CD4-positive, alpha-beta T cell (primary cell): ENCODE measurements at regions not wholly inside any gene's neighbourhood (a gene's known extent, or its start where the extent isn't known, plus 50 kb on each side); places are given as distances from the start of the nearest gene placed in this dataset.

Experiments used
- ATAC-seq: fragments of 200-7000 bp; cut with Tn5 transposase; one replicate; pipeline ENCODE4 v1.10.0; 2022; ENCODE audit warnings: mild to moderate bottlenecking; ENCODE audit not compliant: poor library complexity
- CTCF ChIA-PET: fragments of 350-600 bp; sonication (Branson Sonifier 250); formaldehyde crosslinking; loops from one replicate; lab custom pipeline; 2021; ENCODE audit warnings: antibody characterized with exemption, inconsistent platforms; lab: Charles Lee
- POLR2A ChIA-PET: fragments of 350-600 bp; sonication (Branson Sonifier 250); formaldehyde crosslinking; loops from one replicate; lab custom pipeline; 2021; ENCODE audit warnings: antibody characterized with exemption, inconsistent platforms; lab: Charles Lee
- DNase-seq, 14 experiments: peaks; one replicate each; pipeline ENCODE4 v3.0.0-alpha.2; 2013 to 2020; ENCODE audit warnings: mixed read lengths in 2 of 14
- H3K27ac ChIP-seq, 2 donors: one replicate each; pipeline versions ENCODE4 v1.5.1 to v1.7.0; 2013; ENCODE audit warnings: low read length in 2 of 2, low read depth in 1 of 2, mild to moderate bottlenecking in 1 of 2
- H3K27me3 ChIP-seq, 2 experiments: 1 replicate in 1 of 2; 2 replicates in 1 of 2; pipeline versions ENCODE4 v1.6.1 to v1.7.0; 2013; ENCODE audit warnings: low read length in 2 of 2, control low read depth in 1 of 2, mild to moderate bottlenecking in 1 of 2, moderate library complexity in 1 of 2; ENCODE audit not compliant: insufficient read depth in 2 of 2, control insufficient read depth in 1 of 2
- H3K36me3 ChIP-seq: one replicate; pipeline ENCODE4 v1.6.1; 2013; ENCODE audit warnings: low read length, control low read depth; ENCODE audit not compliant: insufficient read depth
- H3K4me1 ChIP-seq: one replicate; pipeline ENCODE4 v1.6.1; 2013; ENCODE audit warnings: low read length, control low read depth; ENCODE audit not compliant: insufficient read depth
- H3K4me3 ChIP-seq: one replicate; pipeline ENCODE4 v1.5.1; 2013; ENCODE audit warnings: mild to moderate bottlenecking, low read length, moderate library complexity
- H3K9me3 ChIP-seq, 2 experiments: 1 replicate in 1 of 2; 2 replicates in 1 of 2; pipeline versions ENCODE4 v1.6.1 to v1.7.0; 2013; ENCODE audit warnings: low read length in 2 of 2, mild to moderate bottlenecking in 2 of 2, control low read depth in 1 of 2, moderate library complexity in 1 of 2; ENCODE audit not compliant: control insufficient read depth in 1 of 2, insufficient read depth in 1 of 2
- H3K27ac Mint-ChIP-seq: one replicate; pipeline ENCODE4 v1.8.0; 2020; ENCODE audit warnings: mixed read lengths
- H3K27me3 Mint-ChIP-seq: one replicate; pipeline ENCODE4 v1.8.0; 2021; ENCODE audit warnings: mixed read lengths
- H3K36me3 Mint-ChIP-seq: one replicate; pipeline ENCODE4 v1.8.0; 2021; ENCODE audit warnings: low read depth, mixed read lengths
- H3K4me1 Mint-ChIP-seq: one replicate; pipeline ENCODE4 v1.8.0; 2021; ENCODE audit warnings: low read depth, mixed read lengths
- H3K4me3 Mint-ChIP-seq: one replicate; pipeline ENCODE4 v1.8.0; 2020; ENCODE audit warnings: mild to moderate bottlenecking, mixed read lengths
- H3K9me3 Mint-ChIP-seq: one replicate; pipeline ENCODE4 v1.8.0; 2020; ENCODE audit warnings: mixed read lengths
- intact Hi-C, 2 experiments: fragments of 100-400 bp; cut with DNase I in 1 of 2; cut with micrococcal nuclease in 1 of 2; formaldehyde crosslinking; loops; one replicate each; pipeline versions ENCODE4 v1.15.1 to v1.9.0; 2023 to 2025; cut with DNase I, micrococcal nuclease
- TF ChIP-seq, protein P1 (sequence below): fragments of 200-600 bp; IDR thresholded peaks from one replicate; pipeline ENCODE4 v1.8.0; 2022; ENCODE audit warnings: antibody characterized with exemption, mild to moderate bottlenecking

DNA sequence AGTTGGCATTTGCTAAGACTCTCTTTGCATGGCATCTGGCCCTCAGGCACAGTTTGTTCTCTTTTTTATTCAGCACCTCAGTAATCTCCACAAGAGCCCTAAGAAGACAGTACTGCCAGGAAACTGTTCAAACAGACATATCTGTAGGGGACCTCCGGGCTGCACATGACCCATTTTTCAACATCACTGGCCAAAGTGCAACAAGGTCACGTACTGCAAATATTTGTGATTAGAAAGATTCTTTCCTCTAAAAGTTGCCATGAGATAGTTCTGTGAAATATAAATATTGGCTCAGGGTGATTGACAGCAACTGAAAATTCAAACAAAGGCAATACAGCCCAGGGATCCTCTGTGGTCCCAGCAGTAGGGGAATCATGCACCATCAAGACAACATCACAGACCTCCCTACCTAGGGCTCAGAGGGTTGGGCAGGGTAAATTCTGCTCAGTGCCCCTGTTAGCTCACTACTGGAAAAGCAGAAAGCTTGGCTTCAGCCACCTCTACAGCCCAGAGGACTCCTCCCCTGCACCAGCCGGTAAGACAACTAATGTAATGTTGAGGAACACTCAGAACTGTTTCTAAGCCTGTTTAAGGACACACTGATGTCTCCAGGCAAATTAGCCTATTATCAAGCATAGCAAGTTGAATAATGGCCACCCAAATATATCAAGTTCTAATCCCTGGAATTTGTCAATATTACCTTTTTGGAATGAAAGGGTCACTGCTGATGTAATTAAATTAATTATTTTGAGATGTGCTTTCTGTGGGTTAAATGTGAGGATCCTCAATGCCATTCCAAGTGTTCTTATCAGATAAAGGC lies 117.4 kb upstream of the LPP start:
- H3K27ac ChIP-seq: no peak overlapping the region
- no peak overlapping the region for H3K4me3 ChIP-seq
- no peak for DNase-seq
- H3K9me3 Mint-ChIP-seq: no peaks in the 10 kb centered on the region
- peaks cover 3% of the 10 kb centered on the region for H3K4me1 ChIP-seq
- ChIA-PET CTCF (no interaction called here), POLR2A (no interaction called here)
- H3K36me3 ChIP-seq: no peaks in the 10 kb centered on the region
- H3K27ac Mint-ChIP-seq: no peak overlapping the region
- no peak for ATAC-seq
- no peaks in the 10 kb centered on the region for H3K4me1 Mint-ChIP-seq
- H3K27me3 ChIP-seq: no peaks in the 10 kb centered on the region
- H3K4me3 Mint-ChIP-seq: no peak overlapping the region
- intact Hi-C loops: no loop called here
- no peaks in the 10 kb centered on the region for H3K9me3 ChIP-seq
- TF ChIP-seq, protein P1, sequence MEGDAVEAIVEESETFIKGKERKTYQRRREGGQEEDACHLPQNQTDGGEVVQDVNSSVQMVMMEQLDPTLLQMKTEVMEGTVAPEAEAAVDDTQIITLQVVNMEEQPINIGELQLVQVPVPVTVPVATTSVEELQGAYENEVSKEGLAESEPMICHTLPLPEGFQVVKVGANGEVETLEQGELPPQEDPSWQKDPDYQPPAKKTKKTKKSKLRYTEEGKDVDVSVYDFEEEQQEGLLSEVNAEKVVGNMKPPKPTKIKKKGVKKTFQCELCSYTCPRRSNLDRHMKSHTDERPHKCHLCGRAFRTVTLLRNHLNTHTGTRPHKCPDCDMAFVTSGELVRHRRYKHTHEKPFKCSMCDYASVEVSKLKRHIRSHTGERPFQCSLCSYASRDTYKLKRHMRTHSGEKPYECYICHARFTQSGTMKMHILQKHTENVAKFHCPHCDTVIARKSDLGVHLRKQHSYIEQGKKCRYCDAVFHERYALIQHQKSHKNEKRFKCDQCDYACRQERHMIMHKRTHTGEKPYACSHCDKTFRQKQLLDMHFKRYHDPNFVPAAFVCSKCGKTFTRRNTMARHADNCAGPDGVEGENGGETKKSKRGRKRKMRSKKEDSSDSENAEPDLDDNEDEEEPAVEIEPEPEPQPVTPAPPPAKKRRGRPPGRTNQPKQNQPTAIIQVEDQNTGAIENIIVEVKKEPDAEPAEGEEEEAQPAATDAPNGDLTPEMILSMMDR: no peak
- H3K27me3 Mint-ChIP-seq: no peaks in the 10 kb centered on the region
- H3K36me3 Mint-ChIP-seq: no peaks in the 10 kb centered on the region

DNA sequence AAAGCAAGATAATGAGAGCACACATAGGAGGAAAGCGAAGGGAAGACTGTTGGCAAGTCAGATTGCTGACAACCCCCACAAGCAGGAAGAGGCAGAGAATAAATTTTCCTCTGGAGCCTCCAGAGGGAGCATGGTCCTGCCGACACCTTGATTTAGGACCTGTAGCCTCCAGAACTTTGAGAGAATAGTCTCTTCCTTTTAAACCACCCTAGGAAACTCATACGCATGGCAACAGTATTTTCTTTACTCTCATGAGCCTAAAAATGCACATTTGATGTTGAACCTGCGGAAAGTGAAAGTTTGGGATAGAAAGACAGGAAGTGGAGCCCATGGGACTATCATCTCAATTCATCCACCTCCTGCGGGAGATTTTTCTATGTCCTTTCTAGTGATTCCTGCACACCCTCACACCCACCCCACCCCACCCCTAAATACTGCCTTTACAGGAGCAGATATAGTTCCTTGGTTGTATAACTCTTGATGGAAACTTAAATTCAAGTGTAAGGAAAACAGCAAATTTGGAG lies 116.7 kb upstream of the LPP start:
- Histone ChIP-seq H3K27me3 (no peaks in the 10 kb centered on the region), H3K9me3 (no peaks in the 10 kb centered on the region), H3K27ac (no peak overlapping the region), H3K4me3 (no peak overlapping the region), H3K36me3 (no peaks in the 10 kb centered on the region), H3K4me1 (peaks cover 3% of the 10 kb centered on the region)
- TF ChIP-seq, protein P1: no peak
- ChIA-PET CTCF (no interaction called here), POLR2A (no interaction called here)
- no peak for ATAC-seq
- Mint-ChIP-seq H3K4me1 (no peaks in the 10 kb centered on the region), H3K36me3 (no peaks in the 10 kb centered on the region), H3K9me3 (no peaks in the 10 kb centered on the region), H3K4me3 (no peak overlapping the region), H3K27me3 (no peaks in the 10 kb centered on the region), H3K27ac (no peak overlapping the region)
- DNase-seq: no peak
- intact Hi-C loops: no loop called here

DNA sequence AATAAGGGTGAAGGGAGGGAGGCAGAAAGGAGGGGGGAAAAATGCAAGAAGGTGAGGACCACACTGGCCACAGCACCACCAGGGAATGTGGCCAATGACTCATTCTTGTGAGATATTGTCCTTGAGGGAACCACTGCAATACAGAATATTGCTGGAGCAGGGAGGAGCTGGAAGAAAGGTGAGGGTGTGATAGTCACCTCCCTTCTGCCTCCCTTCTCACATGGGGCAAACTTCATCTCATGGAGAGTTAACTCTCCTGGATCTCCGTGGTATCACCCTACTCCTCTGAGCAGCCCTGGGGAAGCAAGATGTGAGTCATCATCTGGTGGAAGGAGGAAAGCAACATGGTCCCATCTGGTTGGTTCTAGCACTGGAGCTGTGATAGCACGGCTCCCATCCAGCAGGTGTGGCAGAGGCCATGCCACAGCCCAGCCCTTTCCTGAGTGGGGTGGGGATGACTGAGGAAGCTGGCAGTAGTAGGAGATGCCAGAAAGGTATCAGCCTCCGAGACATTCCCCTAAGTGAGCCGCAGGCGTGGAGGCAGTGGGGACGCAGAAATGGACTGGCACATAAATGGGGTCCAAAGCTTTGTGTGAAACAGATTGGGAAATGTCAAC lies 115.9 kb upstream of the LPP start:
- Mint-ChIP-seq H3K36me3 (no peaks in the 10 kb centered on the region), H3K9me3 (no peaks in the 10 kb centered on the region), H3K27ac (no peak overlapping the region), H3K4me1 (no peaks in the 10 kb centered on the region), H3K4me3 (no peak overlapping the region), H3K27me3 (no peaks in the 10 kb centered on the region)
- DNase-seq (no peak), ATAC-seq (no peak)
- Histone ChIP-seq H3K4me3 (no peak overlapping the region), H3K9me3 (no peaks in the 10 kb centered on the region), H3K36me3 (no peaks in the 10 kb centered on the region), H3K27ac (no peak overlapping the region), H3K27me3 (no peaks in the 10 kb centered on the region), H3K4me1 (peaks cover 3% of the 10 kb centered on the region)
- TF ChIP-seq, protein P1: no peak
- POLR2A ChIA-PET: no interaction called here
- intact Hi-C loops: no loop called here
- CTCF ChIA-PET: no interaction called here
